CD4-positive, alpha-beta T cell treated with Interleukin-10 for 1 hour (primary cell): ENCODE measurements at regions not wholly inside any gene's neighbourhood (a gene's known extent, or its start where the extent isn't known, plus 50 kb on each side); places are given as distances from the start of the nearest gene placed in this dataset.

ENCODE experiments used
- DNase-seq: peaks from one replicate; pipeline ENCODE4 v3.0.0-alpha.2; 2020

DNA sequence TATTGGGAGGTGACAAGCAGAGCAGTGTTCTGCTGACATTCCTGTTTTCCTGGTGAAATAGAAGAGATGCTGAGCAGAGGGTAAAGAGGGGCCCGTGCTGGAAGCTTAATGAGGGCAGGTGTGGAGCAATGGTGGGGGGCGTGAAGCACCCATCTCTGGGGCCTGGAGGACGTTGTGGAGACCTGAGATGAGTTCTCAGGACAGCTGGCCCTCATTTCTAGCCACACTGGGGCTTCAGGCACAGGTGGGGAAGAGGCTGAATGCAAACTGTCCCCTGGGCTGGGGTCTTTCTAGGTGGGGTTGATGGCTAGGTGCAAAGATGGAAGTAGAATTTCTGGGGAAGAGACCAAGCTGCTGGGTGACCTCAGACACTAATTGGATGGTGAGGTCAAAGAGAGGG lies 274.2 kb upstream of the TCERG1L start:
- DNase-seq, result no peak

DNA sequence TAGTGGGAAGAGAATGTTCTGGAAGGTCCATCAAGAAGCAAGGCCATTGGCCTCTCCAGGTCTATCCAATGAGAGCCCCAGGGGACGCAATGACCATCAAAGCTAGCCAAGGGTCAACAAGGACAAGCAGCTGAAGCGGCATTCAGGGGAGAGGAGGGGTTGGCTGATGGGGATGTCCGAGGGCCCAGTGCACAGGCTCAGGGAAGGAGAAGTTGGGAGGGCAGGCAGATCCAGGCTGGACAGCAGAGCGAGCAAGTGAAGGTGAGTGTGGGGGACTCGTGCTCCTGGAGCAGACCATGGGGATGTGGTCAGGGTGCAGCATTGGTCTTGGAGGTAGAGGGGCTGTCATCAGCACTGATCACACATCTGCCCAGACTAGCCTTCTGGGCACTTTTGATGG lies 275.4 kb upstream of the TCERG1L start:
- no peak for DNase-seq

DNA sequence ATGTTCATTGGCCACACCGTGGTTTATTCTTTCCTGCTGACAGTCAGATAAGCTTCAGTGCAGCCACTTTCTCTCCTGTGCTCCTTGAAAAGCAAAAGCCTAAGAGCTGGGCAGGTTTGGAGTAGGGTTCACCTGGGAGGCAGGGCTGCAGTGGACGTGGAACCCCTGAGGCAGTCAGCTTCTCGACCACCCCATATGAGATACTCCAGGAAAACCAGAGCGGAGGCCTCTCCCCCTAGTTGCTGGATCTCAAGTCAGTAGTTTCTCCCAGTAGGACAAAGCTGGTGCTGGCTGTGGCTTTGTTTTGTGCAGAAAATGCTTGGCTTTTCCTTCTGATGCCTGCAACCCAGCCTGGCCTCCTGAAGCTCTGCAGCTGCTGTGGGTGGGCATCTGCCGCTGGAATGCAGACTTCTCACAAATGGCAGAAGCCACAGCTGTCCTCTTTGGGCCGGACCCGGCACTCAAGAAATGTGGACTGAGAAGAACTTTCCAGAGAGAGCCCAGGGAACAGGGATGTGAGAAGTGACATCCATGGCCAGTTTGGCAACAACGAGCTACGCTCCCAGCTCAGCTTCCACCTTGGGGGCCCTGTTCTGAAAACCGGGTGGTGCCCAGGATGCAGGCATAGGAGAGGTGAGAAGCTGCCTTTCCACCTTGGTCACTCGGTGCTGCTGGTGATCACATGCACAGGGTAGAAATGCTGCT lies 276.6 kb upstream of the TCERG1L start:
- no peak for DNase-seq

DNA sequence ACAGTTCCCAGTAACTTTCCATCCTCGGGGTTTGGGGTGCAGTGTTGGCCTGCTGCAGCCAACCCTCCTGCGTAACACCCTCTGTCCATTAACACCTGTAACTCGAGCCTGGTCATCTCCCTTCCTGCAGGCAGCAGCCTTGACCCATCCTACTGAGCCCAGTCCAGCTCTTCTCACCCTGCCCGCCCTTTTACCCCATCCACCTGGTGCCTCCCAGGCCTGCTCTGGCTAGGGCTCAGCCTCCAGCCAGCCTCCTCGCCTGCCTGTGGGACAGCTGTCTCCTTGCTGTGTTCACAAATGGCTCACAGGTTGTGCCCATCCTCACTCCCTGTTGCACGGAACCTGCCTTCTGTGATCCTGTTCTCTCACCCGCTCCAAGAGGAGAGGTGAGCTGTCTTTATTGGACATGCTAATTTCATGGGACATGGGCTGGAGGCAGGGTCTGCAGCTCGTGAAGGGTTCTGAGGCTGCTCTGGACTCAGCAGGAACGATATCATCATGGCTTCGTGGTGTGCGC lies 277.2 kb upstream of the TCERG1L start:
- no peak for DNase-seq

DNA sequence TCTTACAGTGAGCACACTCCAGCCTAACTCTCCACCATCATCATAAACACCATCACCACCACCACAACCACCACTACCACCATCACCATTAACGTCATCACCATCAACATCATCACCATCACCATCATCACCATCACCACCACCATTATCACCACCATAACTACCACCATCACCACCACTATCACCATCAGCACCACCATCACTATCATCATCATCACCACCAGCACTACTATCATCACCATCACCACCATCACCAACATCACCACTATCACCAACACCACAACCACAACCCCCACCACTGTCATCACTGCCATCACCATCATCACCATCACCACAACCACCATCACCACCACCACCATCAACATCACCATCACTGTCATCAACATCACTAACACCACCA lies 279.0 kb upstream of the TCERG1L start:
- no peak for DNase-seq

DNA sequence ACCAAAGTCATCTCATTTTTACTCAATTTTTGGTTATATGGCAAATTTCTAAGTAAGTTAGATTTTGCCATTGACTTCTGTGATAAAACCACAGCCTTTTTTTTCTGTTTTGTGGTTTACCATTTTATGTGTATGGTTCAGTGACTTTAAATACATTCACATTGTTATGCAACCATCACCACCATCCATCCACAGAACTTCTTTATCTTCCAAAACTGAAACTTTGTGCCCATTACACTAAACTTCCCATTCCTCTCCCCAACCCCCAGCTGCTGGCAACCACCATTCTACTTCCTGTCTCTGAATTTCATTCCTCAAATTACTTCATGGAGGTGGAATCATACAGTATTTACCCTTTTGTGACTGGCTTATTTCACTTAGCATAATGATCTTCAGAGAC lies 280.4 kb upstream of the TCERG1L start:
- no peak for DNase-seq

DNA sequence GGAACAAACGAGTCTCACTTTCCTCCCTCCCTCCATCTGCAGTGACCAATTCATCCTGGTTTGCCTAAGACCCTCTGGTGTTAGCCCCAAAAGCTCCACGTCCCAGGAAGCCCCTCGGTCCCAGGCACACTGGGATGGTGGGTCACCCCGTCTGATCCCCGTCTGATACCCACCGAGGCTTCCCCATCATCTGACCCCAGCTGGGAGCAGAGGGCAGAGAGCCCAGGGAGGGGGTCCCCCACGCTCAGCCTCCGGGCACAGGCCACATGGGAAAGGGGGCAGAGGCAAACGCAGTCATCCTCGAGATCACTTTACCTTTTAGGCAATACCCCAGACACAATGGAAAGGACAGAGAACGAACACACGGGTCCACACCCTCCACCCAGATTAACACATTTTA lies 291.6 kb upstream of the PPP2R2D start:
- DNase-seq, result no peak

DNA sequence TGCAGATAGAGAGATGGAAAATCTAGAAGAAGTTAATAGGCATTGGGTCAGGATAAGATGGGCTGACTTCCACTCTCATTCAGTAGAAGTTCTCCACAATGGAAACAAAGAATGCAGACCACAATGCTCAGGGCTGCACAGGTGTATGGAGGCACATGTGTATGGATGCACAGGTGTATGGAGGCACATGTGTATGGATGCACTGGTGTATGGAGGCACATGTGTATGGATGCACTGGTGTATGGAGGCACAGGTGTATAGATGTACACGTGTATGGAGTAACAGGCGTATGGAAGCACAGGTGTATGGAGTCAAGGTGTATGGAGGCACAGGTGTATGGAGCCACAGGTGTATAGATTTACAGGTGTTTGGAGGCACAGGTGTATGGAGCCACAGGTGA lies 285.7 kb upstream of the PPP2R2D start:
- DNase-seq, result no peak

DNA sequence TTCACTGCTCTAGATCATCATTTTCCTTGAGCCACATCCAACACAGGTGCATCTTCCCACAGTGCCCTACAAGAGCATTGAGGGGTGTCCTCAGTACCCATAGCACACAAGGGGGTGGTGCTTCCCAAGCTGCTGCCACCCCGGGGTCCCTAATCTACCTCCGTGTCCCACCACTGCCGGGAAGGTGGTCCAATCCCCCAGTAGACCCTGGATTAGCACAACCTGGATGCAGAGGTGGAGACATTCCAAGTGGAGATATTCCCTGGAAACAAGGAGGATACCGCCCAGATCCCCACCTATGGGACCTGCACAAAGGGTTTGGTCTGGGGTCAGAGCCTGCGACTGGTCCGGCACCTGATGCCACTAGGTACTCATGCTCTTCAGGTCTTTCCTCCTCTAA lies 284.8 kb upstream of the PPP2R2D start:
- DNase-seq, result no peak

DNA sequence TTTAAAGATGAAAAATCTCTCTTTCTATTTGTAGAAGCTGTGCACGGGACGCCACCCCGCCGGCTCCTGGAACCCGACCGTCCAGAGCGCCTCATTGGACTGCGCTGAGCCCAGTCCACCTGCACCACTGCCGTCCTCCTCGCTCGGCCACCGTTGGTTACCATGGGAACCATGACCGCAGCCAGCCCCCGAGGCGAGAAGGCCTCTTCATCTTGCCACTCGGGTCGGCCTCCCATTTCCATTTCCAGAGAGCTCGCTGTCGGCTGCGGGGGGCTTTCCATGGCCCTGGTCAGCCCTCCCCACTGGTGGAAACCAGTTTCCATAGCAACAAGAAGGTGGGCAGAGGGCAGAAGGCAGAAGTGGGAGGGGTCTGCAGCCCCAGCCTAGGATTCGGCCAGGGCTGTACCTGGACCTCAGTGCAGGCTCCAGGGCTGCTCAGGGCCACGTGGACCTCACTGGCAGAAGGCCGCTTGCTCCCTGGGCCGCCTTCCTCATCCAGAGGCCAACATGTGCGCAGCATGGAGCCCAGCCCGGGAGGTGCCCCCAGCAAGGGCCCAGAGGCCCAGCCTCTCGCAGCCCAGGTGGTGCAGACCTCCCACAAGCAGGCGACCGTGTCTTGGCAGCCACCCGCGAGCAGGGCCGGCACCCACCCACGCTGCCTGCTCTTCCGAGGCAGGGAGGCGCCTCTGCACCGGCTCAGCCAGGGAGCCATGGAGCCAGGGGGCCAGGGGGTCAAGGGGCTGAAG lies 283.5 kb upstream of the PPP2R2D start:
- DNase-seq, result no peak

DNA sequence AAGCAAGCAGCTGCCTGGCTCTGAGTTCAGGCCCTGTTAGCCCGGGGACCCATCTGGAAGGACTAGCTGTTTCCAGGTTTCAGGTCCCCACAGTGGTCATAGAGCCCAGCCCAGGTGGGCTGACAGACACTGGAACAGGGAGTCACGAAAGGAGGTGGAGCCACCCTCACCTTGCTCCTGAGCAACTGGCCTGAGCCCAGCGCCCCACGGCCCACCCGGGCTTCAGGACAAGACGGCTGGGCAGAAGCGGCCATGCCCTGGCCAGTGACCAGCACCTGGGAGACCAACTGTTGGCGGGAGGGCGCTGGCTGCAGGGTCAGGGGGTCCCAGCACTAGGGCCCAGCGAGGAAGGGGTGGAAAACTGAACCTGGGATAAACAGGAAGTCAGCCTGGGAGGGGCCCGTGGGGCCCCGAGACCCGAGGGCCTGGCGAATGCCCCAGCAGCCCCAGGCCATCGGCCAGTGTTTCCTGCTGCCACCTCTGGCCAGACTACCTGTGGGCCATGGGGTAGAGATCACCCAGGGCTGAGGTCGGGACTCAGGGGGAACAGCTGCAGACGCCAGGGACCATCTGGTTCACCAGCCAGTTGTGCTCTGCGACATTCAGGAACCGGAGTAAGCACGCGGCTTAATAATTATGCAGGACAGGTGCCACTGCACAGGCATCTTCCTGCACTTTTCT lies 282.1 kb upstream of the PPP2R2D start:
- DNase-seq, result no peak

DNA sequence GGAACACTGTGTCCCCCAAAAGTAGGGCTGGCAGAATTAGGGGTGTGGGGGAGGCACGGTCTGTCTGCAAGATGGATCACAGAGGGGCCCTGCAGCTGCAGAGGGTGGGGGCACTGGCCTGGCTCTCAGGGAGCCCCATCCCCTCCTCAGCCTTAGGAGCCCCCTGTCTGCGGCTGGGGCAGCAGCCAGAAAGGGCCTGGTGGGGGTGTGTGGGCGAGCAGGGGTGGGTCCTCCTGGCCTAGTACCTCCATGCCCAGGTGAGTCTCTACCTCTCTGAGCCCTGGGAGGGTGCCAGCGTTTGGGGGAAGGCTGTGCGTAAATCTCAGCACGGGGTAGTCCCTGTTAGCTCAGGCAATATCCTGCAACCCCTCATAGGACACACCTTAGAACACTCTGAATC lies 280.5 kb upstream of the PPP2R2D start:
- DNase-seq, result no peak

DNA sequence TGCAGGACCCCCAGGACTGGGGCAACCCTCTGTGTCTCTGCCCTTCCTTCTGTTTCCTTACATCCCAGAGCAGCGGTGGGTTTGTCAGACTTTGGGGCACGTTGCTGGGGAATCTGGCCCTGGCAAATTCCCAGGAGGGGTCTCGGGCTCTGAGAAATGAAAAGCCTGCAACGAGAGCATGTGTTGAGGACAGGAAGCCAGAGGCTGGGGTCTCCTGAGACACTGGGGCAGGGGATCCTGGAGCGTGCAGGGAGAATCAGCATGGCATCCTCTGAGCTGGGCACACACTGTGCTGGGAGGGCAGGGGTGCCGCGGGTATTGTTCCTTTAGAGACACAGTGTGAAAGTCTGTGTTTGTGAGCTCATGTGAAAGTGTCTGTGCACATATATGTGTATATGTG lies 279.9 kb upstream of the PPP2R2D start:
- no peak for DNase-seq

DNA sequence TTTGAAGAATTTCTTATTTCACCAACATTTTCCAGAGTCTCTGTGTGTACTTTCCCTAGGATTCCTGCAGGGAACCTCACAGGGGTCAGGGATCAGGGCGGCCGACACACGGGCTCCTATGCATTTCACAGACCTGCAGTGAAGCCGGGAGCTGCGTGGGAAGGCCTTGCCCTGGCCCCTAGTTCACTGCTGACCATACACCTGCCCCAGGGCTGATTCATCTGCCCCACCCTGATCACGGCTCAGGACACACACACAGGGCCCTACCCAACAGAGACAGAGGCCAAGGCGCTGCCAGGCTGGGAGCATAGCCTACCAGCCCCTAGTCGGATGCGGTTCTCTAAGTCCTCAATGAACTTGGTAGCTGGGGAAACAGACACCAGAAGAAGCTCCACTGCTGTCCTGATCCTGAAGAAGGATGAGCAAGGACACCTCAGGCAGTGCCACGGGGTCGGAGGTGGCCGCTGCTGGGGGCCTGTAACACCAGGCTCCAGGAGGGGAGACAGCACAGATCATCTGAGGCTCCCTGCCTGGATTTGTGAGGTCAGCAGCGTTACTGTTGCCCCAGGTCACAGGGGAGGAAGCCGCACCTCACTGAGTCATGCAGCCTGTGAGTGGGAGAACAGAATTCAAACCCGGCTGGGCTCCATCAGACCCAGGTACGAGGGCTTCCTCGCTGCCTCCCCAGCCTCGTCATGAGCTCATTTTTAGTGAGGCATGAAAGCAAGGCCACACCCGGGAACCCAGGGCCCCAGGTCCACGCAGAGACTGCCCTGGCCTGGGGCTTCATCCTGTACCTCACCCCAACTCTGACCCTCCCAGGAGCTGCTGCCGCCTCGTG lies 278.8 kb upstream of the PPP2R2D start:
- no peak for DNase-seq

DNA sequence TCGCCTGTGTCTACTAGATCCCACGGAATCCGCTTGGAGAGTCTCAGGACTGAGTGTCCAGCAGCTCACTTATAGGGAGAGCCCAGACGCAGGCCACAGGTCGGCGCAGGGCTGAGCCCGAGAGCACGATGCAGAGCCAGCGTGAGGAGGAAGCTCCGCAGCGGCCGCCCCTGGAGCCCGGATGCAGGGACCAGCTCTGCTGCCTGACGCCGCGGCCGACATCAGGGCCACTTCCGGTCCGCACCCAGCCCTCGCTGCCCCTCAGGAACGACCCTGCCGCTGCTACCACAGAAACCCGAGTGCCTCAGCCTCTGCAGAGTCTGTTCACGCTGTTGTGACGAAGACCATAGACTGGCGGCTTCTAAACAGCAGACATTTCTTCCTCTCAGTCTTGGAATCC lies 275.8 kb upstream of the PPP2R2D start:
- no peak for DNase-seq

DNA sequence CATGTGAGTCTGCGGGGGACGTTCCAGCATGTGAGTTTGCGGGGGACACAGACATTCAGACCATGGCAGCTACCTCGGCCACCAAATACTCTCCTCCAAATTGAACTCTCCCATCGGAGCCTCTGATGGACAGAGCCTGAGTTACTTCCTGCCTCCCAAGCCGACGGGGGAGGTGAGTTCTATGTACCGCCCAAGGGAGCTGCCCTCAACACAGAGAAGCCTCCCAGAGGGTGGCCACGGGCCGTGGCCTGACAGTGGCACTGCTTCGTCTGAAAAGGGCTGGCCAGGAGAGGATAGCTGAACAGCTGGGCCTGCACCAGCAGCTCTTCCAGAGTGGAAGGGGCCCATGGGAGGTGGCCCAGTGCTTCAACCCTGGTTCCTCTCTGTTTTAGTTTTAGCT lies 274.5 kb upstream of the PPP2R2D start:
- no peak for DNase-seq

DNA sequence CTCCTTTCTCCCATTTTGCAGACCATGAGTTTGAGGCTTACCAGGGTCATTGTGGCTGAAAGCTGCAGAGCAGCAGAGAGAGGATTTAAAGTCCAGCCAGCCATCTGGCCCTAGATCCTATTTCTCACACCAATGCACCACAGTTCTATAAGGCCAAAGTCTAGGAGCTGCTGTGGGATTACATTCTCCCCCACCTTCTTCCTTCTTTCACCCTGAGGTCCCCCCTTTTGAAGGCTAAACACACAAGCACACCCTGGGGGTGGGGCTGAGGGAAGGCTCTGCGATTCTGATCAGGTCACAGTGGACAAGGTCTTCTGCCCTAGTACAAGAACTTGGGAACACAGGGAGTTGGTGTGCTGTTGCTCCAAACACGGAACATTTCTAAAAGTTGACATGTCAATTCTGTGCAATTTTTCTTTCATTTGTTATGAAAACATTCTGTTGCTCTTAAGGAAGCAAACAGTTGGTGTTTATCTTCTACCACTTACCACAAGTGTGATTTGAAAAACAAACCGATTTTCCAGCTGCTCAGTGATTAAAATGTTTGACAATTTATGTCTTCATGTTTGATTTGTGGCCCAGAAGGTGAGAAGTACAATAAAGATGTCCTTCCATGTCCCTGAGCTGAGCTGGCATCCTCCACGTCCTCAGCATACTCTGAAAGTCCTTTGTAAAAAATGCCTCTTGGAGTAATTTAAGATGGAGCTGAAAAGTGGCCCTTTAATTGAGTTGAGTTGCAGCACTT lies 271.6 kb upstream of the PPP2R2D start:
- DNase-seq, result no peak

DNA sequence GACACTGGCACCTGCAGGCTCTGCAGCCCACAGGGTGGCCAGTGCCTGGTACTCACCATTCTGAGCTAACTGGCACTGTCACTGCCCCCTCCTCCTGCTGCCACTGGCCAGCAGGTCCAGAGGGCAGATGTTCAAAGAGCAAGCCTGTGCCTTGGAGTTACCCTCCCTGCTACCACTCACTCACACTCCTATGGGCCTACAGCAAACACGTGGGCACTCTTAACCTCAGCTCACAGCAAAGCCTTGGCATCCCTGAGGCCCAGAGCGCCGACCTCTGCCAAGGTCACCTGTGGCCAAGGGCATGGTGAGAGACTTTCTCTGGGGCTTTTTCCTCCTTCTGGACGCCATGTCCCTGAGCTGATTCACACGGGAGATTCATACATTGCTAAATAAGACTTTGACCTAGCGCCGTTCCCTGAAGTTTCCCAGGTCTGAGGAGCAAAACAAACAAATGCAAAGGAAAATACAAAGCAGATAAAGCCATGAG lies 270.0 kb upstream of the PPP2R2D start:
- DNase-seq, result no peak

DNA sequence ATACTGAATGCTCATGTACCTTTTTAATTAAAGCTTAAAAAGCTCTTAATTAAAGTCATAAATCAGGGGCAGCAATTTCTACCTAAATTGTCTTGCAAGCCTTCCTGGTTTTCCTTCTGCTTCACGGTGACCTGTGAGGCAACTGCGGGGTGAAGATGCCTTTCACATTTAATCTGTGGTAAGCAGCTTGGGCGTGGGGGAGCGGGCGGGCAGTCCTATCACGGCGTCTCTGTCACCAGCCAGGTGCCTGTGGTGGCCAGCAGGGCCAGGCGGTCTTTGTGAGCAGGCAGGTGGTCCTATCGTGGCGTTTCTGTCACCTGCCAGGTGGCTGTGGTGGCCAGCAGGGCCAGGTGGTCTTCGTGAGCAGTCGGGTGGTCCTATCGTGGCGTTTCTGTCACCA lies 269.2 kb upstream of the PPP2R2D start:
- DNase-seq, result no peak

DNA sequence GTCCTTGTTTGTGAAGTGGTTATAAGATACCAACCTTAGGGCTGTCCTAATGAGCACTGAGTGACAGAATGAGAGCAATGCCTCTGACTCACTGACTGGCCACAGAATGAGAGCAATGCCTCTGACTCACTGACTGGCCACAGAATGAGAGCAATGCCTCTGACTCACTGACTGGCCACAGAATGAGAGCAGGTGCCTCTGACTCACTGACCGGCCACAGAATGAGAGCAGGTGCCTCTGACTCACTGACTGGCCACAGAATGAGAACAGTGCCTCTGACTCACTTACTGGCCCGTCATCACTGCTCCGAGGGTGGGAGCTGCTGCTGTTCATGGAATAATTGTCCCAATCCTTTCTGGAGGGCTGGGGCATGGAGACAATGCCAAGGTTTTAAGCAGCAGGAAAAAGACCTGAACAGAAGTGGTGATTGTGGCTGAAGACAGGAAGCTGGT lies 265.2 kb upstream of the PPP2R2D start:
- no peak for DNase-seq

DNA sequence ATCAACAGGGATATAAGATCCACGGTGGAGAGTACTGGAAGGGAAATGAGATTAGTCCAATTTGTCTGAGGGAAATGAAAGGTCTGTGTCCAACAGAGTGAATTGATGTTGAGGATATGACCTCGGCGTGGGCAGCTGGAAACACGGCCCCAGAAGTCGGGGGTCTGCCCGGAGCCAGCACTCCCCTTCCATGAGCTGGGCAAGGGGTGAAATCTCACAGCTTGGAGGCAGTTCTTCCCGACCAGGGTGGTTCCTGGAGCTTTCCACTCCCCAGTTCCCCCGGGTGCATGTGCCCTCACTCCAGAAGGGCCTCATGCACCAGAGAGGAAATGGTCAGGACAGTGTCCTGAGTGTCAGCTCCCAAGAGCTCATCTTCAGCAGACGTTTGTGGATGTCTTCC lies 264.7 kb upstream of the PPP2R2D start:
- DNase-seq, result no peak
